ENCODE measurements at regions not wholly inside any gene's neighbourhood (a gene's known extent, or its start where the extent isn't known, plus 50 kb on each side); places are given as distances from the start of the nearest gene placed in this dataset.

- TF ChIP-seq FOXP2 (optimal IDR thresholded peaks at IDR 0.05; ENCODE audit: borderline replicate concordance, extremely low read depth, extremely low read length, insufficient read depth) (no peak), REST (IDR thresholded peaks at IDR 0.05; ENCODE audit: insufficient read depth in 1 of 2, low read depth in 2 of 2, low read length in 2 of 2) (no peak), SIN3A (IDR thresholded peaks at IDR 0.05; ENCODE audit: borderline replicate concordance, insufficient read depth, low read length) (no peak), POLR2AphosphoS5 (IDR thresholded peaks at IDR 0.05; ENCODE audit: low read depth, low read length) (no peak), TAF1 (IDR thresholded peaks at IDR 0.05; ENCODE audit: borderline replicate concordance, insufficient read depth, low read length) (no peak)
Observed at GRCh38 chr9:87119328-87119881, 172.1 kb upstream of the GAS1 start.

GRCh38 chr9:87120610-87121009 is 173.3 kb upstream of the GAS1 start:
- TF ChIP-seq SIN3A (IDR thresholded peaks at IDR 0.05; ENCODE audit: borderline replicate concordance, insufficient read depth, low read length) (no peak), TAF1 (IDR thresholded peaks at IDR 0.05; ENCODE audit: borderline replicate concordance, insufficient read depth, low read length) (no peak), POLR2AphosphoS5 (IDR thresholded peaks at IDR 0.05; ENCODE audit: low read depth, low read length) (no peak)

DNA sequence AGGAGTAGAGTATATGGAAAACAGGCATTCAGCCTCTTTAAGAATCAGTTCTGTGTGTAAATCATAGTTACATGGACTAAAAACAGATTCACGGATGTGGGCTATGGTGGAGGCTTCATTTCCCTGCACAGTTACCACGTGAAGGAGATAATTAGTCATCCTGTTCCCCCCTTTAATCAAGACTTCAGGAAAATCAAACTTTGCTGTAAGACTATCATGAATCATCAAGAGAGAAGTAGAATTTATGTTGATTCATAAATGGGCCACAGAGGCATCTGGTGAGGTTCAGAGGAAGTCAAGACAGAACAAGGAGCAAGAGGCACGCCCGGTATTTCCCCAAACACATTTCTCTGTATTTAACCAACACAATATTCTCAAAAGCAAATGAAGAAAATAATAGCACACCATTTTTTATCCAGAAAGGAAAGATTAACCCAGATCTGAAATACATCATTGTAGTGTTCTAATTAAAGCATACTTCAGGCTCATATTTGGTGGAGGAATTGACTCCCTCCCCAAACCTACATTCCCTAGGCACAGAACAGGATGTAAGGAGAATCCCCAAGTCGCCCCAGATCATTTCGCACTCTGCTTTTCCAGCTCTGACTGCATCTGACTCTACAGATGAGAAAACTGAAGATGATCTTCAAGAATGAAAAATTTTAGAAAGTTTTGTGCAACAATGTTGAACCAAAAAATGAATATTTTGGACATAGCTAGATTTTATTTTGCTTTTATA is 175.8 kb upstream of the GAS1 start:
- TF ChIP-seq SIN3A (IDR thresholded peaks at IDR 0.05; ENCODE audit: borderline replicate concordance, insufficient read depth, low read length) (no peak), POLR2AphosphoS5 (IDR thresholded peaks at IDR 0.05; ENCODE audit: low read depth, low read length) (no peak), FOXP2 (optimal IDR thresholded peaks at IDR 0.05; ENCODE audit: borderline replicate concordance, extremely low read depth, extremely low read length, insufficient read depth) (no peak)

- TF ChIP-seq REST (IDR thresholded peaks at IDR 0.05; ENCODE audit: insufficient read depth in 1 of 2, low read depth in 2 of 2, low read length in 2 of 2) (no peak), POLR2AphosphoS5 (IDR thresholded peaks at IDR 0.05; ENCODE audit: low read depth, low read length) (no peak)
Observed at GRCh38 chr9:87123830-87124229, 176.5 kb upstream of the GAS1 start.

DNA sequence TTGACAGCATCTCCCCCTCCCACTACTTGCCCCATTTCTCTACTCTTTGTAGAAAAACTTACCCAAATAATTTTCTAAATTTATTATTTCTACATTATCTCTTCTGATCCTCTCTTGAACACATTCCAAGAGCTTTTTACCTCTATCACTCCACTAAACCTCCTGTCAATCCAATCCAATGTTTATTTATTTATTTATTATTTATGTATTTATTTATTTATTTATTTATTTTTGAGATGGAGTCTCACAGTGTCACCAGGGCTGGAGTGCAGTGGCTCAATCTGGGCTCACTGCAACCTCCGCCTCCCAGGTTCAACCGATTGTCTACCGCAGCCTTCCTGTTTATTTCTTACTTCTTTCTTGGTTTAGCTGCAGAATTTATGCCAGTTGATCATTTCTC is 178.5 kb upstream of the GAS1 start:
- TF ChIP-seq SIN3A (IDR thresholded peaks at IDR 0.05; ENCODE audit: borderline replicate concordance, insufficient read depth, low read length) (no peak), FOXP2 (optimal IDR thresholded peaks at IDR 0.05; ENCODE audit: borderline replicate concordance, extremely low read depth, extremely low read length, insufficient read depth) (no peak), POLR2AphosphoS5 (IDR thresholded peaks at IDR 0.05; ENCODE audit: low read depth, low read length) (no peak)

DNA sequence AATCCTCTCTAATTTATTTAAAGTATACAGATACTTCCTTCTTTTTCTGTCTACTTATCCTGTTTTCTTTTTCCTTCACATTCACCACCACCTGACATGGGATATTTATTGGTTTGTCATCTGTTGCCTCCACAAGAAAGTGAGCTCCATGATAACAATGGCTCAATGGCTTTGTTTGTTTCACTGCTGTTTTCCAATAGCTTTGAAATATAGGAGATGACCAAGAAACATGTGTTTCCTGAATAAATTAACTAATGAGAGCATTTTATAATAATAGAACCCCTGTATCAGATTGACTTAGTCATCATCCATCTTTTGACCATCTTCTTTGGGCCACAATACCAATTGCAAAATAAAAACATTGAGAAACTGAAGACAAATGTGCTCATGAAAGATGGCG is 180.2 kb upstream of the GAS1 start:
- no peak for TF ChIP-seq SIN3A (IDR thresholded peaks at IDR 0.05; ENCODE audit: borderline replicate concordance, insufficient read depth, low read length)
- TF ChIP-seq TAF1 (IDR thresholded peaks at IDR 0.05; ENCODE audit: borderline replicate concordance, insufficient read depth, low read length): no peak
- no peak for TF ChIP-seq POLR2AphosphoS5 (IDR thresholded peaks at IDR 0.05; ENCODE audit: low read depth, low read length)
- TF ChIP-seq FOXP2 (optimal IDR thresholded peaks at IDR 0.05; ENCODE audit: borderline replicate concordance, extremely low read depth, extremely low read length, insufficient read depth): no peak
- no peak for TF ChIP-seq REST (IDR thresholded peaks at IDR 0.05; ENCODE audit: insufficient read depth in 1 of 2, low read depth in 2 of 2, low read length in 2 of 2)

All from PFSK-1 (cell line).